AG09309 (cell line): ENCODE measurements at regions not wholly inside any gene's neighbourhood (a gene's known extent, or its start where the extent isn't known, plus 50 kb on each side); places are given as distances from the start of the nearest gene placed in this dataset.

Source experiments
- DNase-seq: peaks from one replicate; pipeline ENCODE4 v3.0.0-alpha.2; 2010; ENCODE audit warnings: low read depth
- H3K4me3 ChIP-seq: 2 replicates; pipeline ENCODE4 v1.5.1; 2011; ENCODE audit warnings: mild to moderate bottlenecking, low read depth, low read length, moderate library complexity; ENCODE audit not compliant: control insufficient read depth
- TF ChIP-seq, protein P1 (sequence below): IDR thresholded peaks from 2 replicates; pipeline ENCODE4 v1.5.1; 2011; ENCODE audit warnings: mild to moderate bottlenecking, low read depth, low read length, inconsistent platforms; ENCODE audit not compliant: insufficient read depth, control insufficient read depth; ENCODE audit errors: missing control alignments

DNA sequence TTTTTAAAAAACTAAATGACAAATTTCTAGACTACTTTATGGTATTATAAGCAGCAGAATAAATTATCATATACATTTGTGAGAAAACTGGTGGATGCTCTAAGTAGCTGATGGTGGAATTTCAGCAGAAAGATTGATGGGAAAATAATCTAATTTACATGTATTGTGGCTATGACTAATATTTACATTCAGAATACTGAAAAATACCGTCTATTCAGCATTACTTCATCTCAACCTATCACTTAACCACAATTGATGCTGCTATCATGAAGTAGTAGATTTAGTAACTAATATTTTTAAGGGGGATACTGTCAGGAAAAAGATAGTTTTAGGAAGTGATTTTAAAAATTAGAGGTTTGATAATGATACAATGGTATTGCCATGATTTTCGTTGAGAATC is 137.9 kb downstream of the IFI44 start:
- no peak for DNase-seq
- H3K4me3 ChIP-seq: no peak overlapping the region

DNA sequence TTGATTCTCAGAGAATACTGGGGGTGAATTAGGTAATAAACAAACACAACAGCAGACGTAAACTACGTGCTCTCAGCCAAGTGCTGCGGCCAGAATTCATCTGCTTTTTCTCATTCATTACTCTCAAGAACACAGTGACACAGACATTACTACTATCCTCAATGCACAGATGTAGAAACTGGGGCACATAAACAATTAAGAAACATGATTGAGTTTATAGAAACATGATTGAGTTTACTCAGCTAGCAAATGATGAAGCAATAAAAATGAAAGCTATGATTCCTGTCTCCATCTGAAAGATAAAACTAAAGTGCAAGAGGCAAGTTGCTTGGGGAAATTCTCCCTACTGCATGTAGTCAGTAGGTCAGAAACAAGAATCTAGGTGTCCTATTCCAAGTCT is 140.5 kb downstream of the IFI44 start:
- no peak for DNase-seq
- no peak overlapping the region for H3K4me3 ChIP-seq
- TF ChIP-seq, protein P1, sequence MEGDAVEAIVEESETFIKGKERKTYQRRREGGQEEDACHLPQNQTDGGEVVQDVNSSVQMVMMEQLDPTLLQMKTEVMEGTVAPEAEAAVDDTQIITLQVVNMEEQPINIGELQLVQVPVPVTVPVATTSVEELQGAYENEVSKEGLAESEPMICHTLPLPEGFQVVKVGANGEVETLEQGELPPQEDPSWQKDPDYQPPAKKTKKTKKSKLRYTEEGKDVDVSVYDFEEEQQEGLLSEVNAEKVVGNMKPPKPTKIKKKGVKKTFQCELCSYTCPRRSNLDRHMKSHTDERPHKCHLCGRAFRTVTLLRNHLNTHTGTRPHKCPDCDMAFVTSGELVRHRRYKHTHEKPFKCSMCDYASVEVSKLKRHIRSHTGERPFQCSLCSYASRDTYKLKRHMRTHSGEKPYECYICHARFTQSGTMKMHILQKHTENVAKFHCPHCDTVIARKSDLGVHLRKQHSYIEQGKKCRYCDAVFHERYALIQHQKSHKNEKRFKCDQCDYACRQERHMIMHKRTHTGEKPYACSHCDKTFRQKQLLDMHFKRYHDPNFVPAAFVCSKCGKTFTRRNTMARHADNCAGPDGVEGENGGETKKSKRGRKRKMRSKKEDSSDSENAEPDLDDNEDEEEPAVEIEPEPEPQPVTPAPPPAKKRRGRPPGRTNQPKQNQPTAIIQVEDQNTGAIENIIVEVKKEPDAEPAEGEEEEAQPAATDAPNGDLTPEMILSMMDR: no peak

More for the DNA sequence above, 137.9 kb downstream of the IFI44 start:
- TF ChIP-seq, protein P1: no peak

DNA sequence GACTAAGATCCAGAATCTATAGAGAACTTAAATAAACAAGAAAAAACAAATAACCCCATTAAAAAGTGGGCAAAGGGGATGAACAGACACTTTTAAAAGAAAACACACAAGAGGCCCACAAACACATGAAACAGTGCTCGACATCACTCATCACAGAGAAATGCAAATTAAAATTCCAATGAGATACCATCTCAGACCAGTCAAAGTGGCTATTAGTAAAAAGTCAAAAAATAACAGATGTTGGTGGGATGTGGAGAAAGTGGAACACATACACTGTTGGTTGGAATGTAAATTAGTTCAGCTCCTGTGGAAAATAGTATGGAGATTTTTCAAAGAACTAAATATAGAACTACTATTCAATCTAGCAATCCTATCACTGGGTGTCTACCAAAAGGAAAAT is 143.1 kb downstream of the IFI44 start:
- DNase-seq: no peak
- TF ChIP-seq, protein P1: no peak
- H3K4me3 ChIP-seq: no peak overlapping the region

DNA sequence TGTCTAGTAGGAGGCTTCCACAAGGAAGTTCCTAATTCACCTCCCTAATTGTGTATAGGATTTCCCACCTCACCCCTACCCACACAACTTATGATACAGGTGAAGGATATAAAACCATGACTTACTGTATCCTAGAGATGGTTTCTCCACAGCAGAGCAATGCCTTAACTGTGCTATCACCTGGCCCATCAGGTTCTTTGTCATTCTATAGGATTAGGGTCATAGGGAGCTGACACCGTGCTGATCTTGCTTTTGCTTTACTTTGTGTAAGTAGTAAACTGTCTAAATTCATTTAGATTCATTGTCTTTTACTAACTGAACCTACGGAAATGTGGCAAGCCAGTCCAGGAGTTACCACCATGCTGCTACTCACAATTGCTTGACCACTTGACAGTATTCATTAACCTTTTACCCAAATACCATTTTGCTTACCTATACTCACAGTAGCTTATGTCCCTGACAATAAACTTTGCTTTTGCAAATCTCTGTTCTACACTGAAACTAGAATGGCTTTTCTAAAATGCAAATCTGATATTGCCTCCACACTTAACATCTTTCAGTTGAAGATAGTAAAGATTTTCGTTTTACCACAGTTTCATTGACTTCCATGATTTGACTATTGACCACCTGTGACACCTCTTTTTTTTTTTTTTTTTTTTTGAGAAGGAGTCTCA is 147.6 kb downstream of the IFI44 start:
- TF ChIP-seq, protein P1: no peak
- no peak overlapping the region for H3K4me3 ChIP-seq
- DNase-seq: no peak

DNA sequence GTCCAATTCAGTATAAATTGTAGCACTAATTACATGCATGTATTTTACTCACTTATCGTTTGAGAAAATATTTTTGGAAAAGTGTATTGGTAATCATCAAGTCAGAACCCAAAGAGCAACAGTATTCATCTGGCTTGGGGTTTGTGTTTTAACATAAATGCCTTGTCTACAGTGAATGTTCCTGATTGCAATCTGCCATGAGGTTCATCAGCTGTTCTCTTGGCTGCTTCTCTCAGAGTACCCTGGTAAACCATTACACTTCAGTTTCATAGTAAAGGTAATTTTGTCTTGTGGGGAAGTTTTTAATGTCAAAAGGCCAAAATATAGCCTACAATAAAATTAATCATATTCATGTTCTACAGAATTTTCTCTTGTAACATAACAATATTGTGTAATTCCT is 150.3 kb downstream of the IFI44 start:
- no peak overlapping the region for H3K4me3 ChIP-seq
- no peak for DNase-seq
- TF ChIP-seq, protein P1: no peak

DNA sequence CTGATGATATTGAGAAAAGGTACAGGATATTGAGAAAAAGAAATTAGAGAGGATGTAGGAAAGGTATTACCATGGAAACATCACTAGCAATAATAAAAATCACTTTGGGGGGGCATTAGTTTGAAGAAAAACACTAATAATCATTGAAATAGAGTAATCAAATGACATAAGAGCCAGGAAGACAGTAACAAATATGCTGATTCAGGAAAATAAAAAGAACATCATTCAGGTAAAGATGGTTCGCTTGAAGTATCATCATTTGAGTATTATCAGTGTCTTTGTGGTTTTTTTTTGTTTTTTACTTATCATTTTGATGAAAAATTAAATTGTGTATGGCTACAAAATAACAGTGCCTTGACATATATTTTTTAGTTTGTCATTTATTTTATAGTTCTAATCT is 164.5 kb downstream of the IFI44 start:
- no peak for DNase-seq
- TF ChIP-seq, protein P1: no peak
- H3K4me3 ChIP-seq: no peak overlapping the region
